Breast epithelium (tissue), 4 donors: ENCODE measurements at regions not wholly inside any gene's neighbourhood (a gene's known extent, or its start where the extent isn't known, plus 50 kb on each side); places are given as distances from the start of the nearest gene placed in this dataset.

Source experiments
- DNase-seq, 2 donors: peaks; one replicate each; pipeline ENCODE4 v3.0.0-alpha.2; 2019; ENCODE audit warnings: low spot score in 2 of 2
- H3K27ac ChIP-seq, 2 donors: fragments of 200-600 bp; sonication (generic) in 1 of 2; one replicate each; pipeline ENCODE4 v1.5.1; 2016 to 2019; ENCODE audit warnings: mild to moderate bottlenecking in 1 of 2
- H3K27me3 ChIP-seq, 2 donors: fragments of 200-600 bp; sonication (generic) in 1 of 2; one replicate each; pipeline versions ENCODE4 v1.5.1 to v1.6.0; 2017 to 2019; ENCODE audit warnings: control low read depth in 1 of 2, mild to moderate bottlenecking in 1 of 2
- H3K36me3 ChIP-seq: fragments of 200-600 bp; one replicate; pipeline ENCODE4 v1.5.1; 2019
- H3K4me1 ChIP-seq, 2 donors: fragments of 200-600 bp; sonication (generic); one replicate each; pipeline ENCODE4 v1.5.1; 2016 to 2019; ENCODE audit warnings: control low read depth in 1 of 2
- H3K4me3 ChIP-seq, 3 donors: fragments of 200-600 bp; sonication (generic); 1 replicate in 2 of 3; 2 replicates in 1 of 3; pipeline ENCODE4 v1.5.1; 2016 to 2019; ENCODE audit warnings: mild to moderate bottlenecking in 3 of 3, moderate library complexity in 2 of 3
- H3K9me3 ChIP-seq, 2 donors: fragments of 200-600 bp; sonication (generic) in 1 of 2; one replicate each; pipeline ENCODE4 v1.5.1; 2016 to 2019; ENCODE audit warnings: control low read depth in 1 of 2
- CTCF ChIP-seq, 3 donors: fragments of 450-650 bp; IDR thresholded peaks; one replicate each; pipeline ENCODE4 v1.5.1; 2016 to 2017; ENCODE audit warnings: antibody characterized with exemption in 3 of 3, mild to moderate bottlenecking in 3 of 3, moderate library complexity in 3 of 3
- POLR2A ChIP-seq: fragments of 450-650 bp; IDR thresholded peaks from one replicate; pipeline ENCODE4 v1.6.1; 2016; ENCODE audit warnings: antibody characterized with exemption, mild to moderate bottlenecking, moderate library complexity
- POLR2AphosphoS5 ChIP-seq, 3 donors: sonication (generic); formaldehyde crosslinking; IDR thresholded peaks; one replicate each; pipeline ENCODE4 v1.6.1; 2017; ENCODE audit warnings: antibody characterized with exemption in 3 of 3
- intact Hi-C: fragments of 100-400 bp; cut with DNase I; formaldehyde crosslinking; loops from one replicate; pipeline ENCODE4 v1.15.1; 2023; ENCODE audit warnings: low total_unique reads

DNA sequence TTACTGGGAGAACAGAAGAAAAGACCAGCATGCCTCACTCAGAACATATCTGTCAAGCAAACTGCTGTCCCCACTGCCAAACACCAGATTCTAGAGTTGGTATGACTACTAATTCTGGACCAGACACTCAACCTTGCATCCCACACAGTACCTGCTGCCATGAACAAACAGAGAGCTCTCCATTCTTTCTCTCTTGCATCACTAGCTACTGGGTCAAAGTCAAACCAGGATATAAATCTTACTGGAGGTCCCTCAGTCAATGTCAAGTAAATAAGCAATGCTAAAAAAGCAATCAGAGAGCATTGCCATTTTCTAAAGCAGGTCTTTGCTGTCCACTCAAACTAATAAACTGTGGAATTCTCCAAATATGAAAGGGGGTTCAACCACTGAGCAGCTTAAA is 452.4 kb upstream of the SEL1L start:
- Histone ChIP-seq H3K4me1 (no peaks in the 10 kb centered on the region), H3K9me3 (no peaks in the 10 kb centered on the region), H3K4me3 (no peak overlapping the region), H3K27ac (no peak overlapping the region), H3K27me3 (no peaks in the 10 kb centered on the region), H3K36me3 (no peaks in the 10 kb centered on the region)
- intact Hi-C loops = no loop called here
- DNase-seq = no peak
- TF ChIP-seq POLR2A (no peak), POLR2AphosphoS5 (IDR thresholded peaks at IDR 0.05) (no peak), CTCF (IDR thresholded peaks at IDR 0.05) (no peak)

- Histone ChIP-seq H3K27ac (no peak overlapping the region), H3K27me3 (no peaks in the 10 kb centered on the region), H3K9me3 (no peaks in the 10 kb centered on the region), H3K36me3 (no peaks in the 10 kb centered on the region), H3K4me1 (no peaks in the 10 kb centered on the region), H3K4me3 (no peak overlapping the region)
- DNase-seq = no peak
- no peak for TF ChIP-seq CTCF (IDR thresholded peaks at IDR 0.05)
- no peak for TF ChIP-seq POLR2A
- TF ChIP-seq POLR2AphosphoS5 (IDR thresholded peaks at IDR 0.05) = no peak
- intact Hi-C loops = no loop called here
Measured at GRCh38 chr14:81989211-81989610, 455.6 kb upstream of the SEL1L start.

DNA sequence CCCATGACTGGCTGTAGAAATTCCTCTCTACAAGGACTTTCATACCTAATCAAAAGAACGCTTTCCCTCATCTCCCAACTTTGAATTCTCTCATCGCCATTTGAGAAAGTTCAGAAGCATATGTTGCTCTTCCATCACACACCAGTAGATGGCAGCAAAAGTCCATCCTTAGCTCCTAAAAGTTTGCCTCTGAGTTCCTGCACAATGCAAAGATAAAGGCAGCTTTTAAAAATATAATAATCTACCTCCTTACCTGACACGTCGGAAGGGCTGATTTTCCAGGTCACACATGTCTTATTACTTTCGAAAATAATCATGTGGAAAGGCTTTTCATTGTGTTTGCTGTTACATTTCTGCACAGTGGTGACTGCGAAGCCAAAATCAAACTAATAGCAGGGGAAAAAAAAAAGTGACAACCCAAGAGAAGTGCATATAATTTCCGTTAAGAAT is 456.7 kb upstream of the SEL1L start:
- Histone ChIP-seq H3K27ac (no peak overlapping the region), H3K9me3 (no peaks in the 10 kb centered on the region), H3K36me3 (no peaks in the 10 kb centered on the region), H3K27me3 (no peaks in the 10 kb centered on the region), H3K4me3 (no peak overlapping the region), H3K4me1 (no peaks in the 10 kb centered on the region)
- intact Hi-C loops = no loop called here
- TF ChIP-seq CTCF (IDR thresholded peaks at IDR 0.05) (peak in 2 of 3 donors; percentile 68 to 86), POLR2AphosphoS5 (IDR thresholded peaks at IDR 0.05) (no peak), POLR2A (no peak)
- no peak for DNase-seq

- Histone ChIP-seq H3K27me3 (no peaks in the 10 kb centered on the region), H3K4me3 (no peak overlapping the region), H3K9me3 (no peaks in the 10 kb centered on the region), H3K27ac (no peak overlapping the region), H3K4me1 (no peaks in the 10 kb centered on the region), H3K36me3 (no peaks in the 10 kb centered on the region)
- intact Hi-C loops = no loop called here
- no peak for DNase-seq
- TF ChIP-seq POLR2A (no peak), POLR2AphosphoS5 (IDR thresholded peaks at IDR 0.05) (no peak), CTCF (IDR thresholded peaks at IDR 0.05) (no peak)
Measured at GRCh38 chr14:81991998-81992397, 458.3 kb upstream of the SEL1L start.

GRCh38 chr14:81993432-81993831 is 459.8 kb upstream of the SEL1L start:
- H3K4me1 ChIP-seq = no peaks in the 10 kb centered on the region
- intact Hi-C loops = no loop called here
- DNase-seq = no peak
- H3K36me3 ChIP-seq = no peaks in the 10 kb centered on the region
- no peak for TF ChIP-seq POLR2A
- TF ChIP-seq POLR2AphosphoS5 (IDR thresholded peaks at IDR 0.05) = no peak
- no peak for TF ChIP-seq CTCF (IDR thresholded peaks at IDR 0.05)
- H3K27me3 ChIP-seq = no peaks in the 10 kb centered on the region
- no peak overlapping the region for H3K27ac ChIP-seq
- H3K4me3 ChIP-seq = no peak overlapping the region
- H3K9me3 ChIP-seq = no peaks in the 10 kb centered on the region
